HG02798 (cell line): ENCODE measurements at regions not wholly inside any gene's neighbourhood (a gene's known extent, or its start where the extent isn't known, plus 50 kb on each side); places are given as distances from the start of the nearest gene placed in this dataset.
"Not testable (repeated sequence)": the region's sequence is repeated elsewhere in the genome, so short reads cannot be mapped to it uniquely, and the experiment has no call there.

Experiments
- ATAC-seq: cut with Tn5 transposase; IDR thresholded peaks from one replicate; pipeline ENCODE4 v1.9.1; 2021; ENCODE audit warnings: mild to moderate bottlenecking; ENCODE audit not compliant: unreplicated experiment, poor library complexity

- no peak for ATAC-seq
Measured at GRCh38 chr10:124324856-124325632, 93.7 kb downstream of the OAT start.

DNA sequence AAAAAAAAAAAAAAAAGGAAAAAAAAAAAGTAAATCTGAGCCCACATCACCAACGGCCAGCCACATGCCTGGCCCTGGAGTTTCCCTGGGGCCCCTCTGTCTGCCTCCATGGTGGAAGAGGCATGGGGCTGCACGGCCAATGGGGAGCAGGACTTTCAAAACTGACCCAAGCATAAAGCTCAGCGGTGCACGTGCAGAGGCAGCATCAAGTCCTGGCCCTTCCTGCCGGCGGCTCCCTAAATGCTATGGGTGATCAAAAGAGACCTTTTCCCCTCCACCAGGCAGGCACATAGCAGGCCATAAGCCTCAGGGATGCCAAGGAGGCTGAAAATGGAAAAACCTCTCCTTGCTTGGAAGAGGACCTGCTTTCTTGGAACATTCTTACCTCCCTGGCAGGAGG lies 94.3 kb downstream of the OAT start:
- ATAC-seq, result no peak

- ATAC-seq, result no peak
Measured at GRCh38 chr10:124323806-124324205, 94.9 kb downstream of the OAT start.

- no peak for ATAC-seq
Measured at GRCh38 chr10:124323111-124323725, 95.5 kb downstream of the OAT start.

DNA sequence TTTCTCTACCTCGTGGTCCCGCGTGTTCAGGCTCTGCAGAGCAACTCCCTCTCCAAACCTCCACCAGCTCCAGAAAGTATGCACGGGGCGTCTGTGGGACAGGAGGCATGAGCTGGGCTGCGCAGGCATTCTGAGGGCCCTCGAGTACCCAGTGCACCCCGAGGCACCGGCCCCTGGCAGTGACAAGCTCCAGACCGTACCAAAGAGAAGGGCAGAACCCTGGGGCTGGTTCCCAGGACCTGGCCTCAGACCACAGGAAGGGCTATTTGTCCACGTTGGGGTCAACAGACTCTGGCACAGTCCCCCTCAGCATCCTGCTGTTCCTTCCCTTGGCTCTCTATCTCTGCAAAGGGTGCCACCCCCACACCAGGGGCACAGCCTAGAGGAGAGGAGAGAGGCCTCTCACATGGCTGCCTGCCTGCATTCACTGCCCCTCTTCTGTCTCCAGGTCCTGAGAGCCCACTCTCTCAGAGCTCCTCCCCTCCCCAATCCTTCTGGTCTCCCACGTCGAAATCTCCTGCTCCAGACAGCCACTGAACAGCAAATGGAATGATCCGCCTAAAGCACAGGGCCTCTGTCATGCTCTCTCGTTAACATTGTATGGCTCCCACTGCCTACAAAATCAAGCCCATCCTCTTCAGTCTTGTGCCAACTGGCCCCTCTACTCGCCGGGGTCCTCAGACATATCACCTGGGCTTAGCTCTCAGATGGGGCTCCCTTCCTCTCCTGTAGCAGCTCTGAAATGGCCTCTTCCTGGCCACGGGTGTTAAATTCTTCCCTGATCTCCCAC lies 96.3 kb downstream of the OAT start:
- ATAC-seq, result no peak

DNA sequence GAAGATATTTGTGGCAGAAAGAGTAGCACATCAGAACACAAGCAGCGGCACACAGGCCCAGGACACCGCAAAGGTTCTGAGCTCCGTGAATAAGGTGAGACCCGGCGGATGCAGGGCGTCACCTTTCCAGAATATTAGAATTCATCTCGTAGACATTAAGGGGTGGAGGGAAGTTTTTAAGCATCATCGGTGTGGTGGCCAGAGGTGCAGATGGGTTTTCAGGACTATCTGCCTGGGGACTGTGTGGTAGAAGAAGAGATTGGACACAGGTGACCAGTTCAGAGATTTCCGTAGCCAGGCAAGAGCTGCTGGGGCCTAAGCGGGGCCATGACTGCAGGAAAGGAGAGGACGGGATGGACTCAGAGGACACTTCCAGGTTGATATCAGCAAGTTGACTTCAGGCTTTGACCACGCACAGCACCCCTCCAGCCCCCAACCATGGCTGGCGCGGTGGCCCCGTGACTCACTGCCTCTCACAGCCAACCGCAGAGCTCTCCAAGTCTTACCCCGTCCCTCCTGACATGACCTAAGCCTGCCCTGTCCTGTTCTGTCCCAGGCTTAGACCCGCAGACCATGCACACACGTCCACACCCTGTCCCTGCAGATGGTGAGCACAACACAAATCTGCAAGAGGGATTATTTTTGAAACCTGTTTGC lies 97.2 kb downstream of the OAT start:
- ATAC-seq, result no peak

GRCh38 chr10:124320778-124321432 lies 97.8 kb downstream of the OAT start:
- ATAC-seq, result no peak

GRCh38 chr10:124319926-124320391 lies 98.8 kb downstream of the OAT start:
- ATAC-seq, result no peak

DNA sequence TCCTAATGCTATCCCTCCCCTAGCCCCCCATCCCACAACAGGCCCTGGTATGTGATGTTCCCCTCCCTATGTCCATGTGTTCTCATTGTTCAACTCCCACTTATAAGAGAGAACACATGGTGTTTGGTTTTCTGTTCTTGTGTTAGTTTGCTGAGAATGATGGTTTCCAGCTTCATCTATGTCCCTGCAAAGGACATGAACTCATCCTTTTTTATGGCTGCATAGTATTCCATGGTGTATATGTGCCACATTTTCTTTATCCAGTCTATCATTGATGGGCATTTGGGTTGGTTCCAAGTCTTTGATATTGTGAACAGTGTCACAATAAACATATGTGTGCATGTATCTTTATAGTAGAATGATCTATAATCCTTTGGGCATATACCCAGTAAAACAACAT lies 99.2 kb downstream of the OAT start:
- not testable (repeated sequence) for ATAC-seq

DNA sequence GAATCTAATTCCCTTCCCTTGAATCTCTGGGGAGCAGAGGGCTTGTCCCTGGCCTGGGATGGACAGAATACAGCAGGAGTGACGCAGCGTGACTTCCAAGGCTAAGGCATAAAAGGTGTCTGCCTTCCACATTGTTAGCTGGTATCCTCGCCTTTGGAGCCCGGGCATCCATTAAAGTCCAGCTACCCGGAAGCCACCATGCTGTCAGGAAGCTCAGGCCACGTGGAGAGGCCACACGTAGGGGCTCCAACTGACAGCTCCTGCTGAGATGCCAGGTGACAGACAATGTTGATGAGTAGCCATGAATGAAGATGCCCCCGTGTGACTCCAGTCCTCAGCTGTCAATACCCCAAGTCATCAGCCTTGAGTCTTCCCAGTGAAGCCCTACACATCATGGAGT lies 99.9 kb downstream of the OAT start:
- ATAC-seq, result no peak

GRCh38 chr10:124318076-124318475 lies 100.6 kb downstream of the OAT start:
- no peak for ATAC-seq

DNA sequence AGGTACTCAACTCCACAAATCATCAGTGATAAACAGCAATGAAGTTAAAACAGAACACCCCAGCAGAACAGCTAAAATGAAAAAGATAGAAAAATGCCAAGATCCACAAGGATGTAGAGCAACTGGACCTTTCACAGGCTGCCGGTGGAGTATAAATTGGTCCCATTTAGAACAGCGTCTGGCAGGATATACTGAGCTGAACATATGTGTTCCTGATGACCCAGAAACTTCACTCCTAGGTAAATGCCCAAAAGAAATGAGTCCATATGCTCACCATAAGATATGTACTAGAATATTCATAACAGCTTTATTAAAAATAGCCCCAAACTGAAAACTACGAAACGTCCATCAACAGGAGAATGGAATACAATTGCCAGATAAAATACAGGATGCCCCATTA lies 102.4 kb downstream of the OAT start:
- no peak for ATAC-seq

- ATAC-seq, result no peak
Measured at GRCh38 chr10:124315591-124316270, 103.0 kb downstream of the OAT start.

- ATAC-seq, result no peak
Measured at GRCh38 chr10:124313374-124313773, 105.3 kb downstream of the OAT start.

- ATAC-seq, result no peak
Measured at GRCh38 chr10:124308811-124309210, 109.9 kb downstream of the OAT start.

- ATAC-seq, result no peak
Measured at GRCh38 chr10:124308056-124308645, 110.6 kb downstream of the OAT start.

- no peak for ATAC-seq
Measured at GRCh38 chr10:124307591-124307990, 111.1 kb downstream of the OAT start.

GRCh38 chr10:124306922-124307371 lies 111.8 kb downstream of the OAT start:
- no peak for ATAC-seq

DNA sequence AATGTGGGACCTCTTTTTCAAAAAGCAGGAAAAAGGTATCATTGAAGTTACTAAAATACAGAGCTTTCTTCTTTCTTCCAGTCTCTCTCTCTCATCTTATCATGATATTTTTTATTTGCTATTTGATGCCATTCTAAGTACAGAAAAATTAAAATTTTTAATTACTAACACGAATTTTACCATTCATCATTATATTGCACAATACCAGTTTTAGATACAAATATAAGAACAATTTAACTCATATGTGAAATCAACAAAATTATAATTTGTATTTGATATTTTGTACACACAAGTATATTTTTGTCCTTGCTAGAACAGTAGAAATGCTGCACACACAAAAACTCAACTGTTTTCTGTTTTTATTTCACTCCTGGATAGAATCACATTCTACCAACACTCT lies 112.2 kb downstream of the OAT start:
- ATAC-seq, result no peak
